Left colon (tissue), 2 donors: ENCODE measurements at regions not wholly inside any gene's neighbourhood (a gene's known extent, or its start where the extent isn't known, plus 50 kb on each side); places are given as distances from the start of the nearest gene placed in this dataset.

ENCODE experiments used
- ATAC-seq: fragments of 200-7000 bp; cut with Tn5 transposase; one replicate; pipeline ENCODE4 v1.9.1; 2020; ENCODE audit warnings: mild to moderate bottlenecking, moderate library complexity
- DNase-seq, 2 donors: peaks; one replicate each; pipeline ENCODE4 v3.0.0-alpha.2; 2020
- intact Hi-C, 2 donors: fragments of 100-400 bp; cut with DNase I in 1 of 2; cut with micrococcal nuclease in 1 of 2; formaldehyde crosslinking; loops; one replicate each; pipeline versions ENCODE4 v1.11.2 to v1.14.0; 2022; cut with DNase I, micrococcal nuclease
- donor health status: DM: no; HTN: no; CAD: no.
- donor health status: DM: yes; HTN: yes; CAD: no.

DNA sequence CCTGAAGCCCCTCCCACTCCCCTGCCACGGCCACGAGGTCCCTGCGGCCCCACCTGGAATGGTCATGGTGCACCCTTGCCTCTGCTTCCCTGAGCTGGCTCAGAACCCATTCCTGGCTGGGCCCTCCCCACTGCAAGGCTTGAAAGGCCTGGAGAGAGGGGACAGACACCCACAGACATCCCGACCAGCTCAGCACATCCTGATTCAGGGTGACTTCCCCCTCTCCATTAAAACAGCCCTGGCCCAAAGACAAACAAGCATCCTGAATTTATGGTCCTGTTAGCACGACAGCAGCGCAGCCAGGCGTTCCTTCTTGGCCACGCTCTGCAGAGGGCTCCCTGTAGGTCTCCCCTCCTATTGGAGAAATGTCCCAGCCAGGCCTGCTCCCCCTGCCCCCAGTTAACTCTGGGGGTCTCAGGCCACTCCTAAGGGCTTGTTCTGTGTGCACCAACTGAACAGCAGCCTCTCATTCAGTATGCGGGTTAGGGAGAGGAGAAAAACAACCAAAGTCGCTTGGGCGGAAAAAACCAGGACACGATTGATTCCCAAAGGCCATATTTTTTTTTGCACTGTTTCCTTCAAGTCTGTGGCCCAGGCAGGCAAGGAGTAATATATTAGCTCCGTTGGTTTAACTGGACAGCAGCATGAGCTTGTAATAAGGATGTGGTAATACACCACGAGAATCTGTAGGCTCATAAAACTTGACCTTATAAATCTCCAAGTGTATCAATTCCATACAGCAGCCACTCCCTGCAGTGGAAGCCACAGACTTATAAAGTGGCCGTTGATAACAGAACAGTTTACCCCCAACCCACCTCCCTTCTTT is 106.7 kb upstream of the MSX1 start:
- ATAC-seq (peak; percentile 81), DNase-seq (no peak)
- intact Hi-C loops = no loop called here

DNA sequence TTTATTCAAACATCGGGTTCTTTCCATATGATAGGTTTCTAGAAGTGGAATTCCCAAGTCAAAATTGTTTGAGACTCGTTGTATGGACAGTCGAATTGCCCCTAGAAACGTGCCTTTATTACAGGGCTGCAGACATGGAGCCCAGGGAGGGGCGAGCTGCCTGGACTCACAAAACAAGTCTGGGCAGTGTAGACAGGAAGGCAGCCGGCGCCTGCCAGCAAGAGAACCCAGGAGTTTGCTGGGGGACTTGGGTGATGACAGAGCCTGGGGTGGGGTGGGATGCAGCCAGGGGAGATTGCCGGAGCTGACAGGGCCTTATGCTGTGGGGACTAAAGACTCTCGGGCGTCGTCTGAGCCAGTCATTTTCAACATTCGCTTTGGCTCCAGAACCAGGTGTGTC is 107.4 kb upstream of the MSX1 start:
- ATAC-seq = no peak

DNA sequence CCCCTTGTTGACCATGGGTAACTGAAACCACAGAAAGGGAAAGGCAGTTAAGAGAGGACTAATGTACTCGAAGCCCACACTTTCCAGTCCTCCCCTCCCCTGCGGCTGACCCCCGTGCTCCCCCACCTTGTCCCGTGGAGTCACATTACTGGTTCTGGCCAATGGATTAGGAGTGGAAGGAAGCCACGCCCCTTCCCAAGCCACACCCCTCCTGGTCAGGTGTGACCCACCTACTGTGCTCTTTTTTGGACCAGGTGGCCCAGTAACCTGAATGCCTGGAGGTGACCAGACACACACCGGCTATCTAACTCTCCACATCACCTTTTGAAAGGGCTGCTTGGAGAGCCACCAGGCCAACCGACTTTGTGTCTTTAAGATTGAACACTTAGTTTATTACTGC is 109.3 kb upstream of the MSX1 start:
- ATAC-seq (no peak), DNase-seq (no peak)
- intact Hi-C loops = no loop called here

More for the DNA sequence above, 107.4 kb upstream of the MSX1 start:
- DNase-seq = no peak
- intact Hi-C loops = no loop called here

- intact Hi-C loops = no loop called here
- DNase-seq = no peak
- no peak for ATAC-seq
These were observed 110.3 kb upstream of the MSX1 start for GRCh38 chr4:4749137-4749536.

DNA sequence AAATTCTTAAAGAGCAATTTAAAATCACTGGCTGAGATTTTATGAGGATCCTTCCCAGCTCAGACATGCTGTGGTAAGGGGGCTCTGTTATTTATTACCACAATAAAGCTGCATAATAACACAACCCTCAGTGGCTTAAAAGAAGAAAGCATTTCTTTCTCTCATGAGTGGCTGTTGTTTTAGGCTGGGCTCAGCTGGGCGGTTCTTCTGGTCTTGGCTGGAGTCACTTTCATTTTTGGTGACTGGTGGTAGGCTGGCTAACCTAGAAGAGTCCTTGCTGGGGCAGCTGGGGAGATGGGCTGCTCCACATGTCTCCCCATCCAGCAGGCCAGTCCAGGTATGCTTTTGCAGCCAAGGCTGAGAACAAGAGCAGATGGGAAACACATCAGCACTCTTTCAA is 113.0 kb upstream of the MSX1 start:
- ATAC-seq (no peak), DNase-seq (no peak)
- intact Hi-C loops = no loop called here

GRCh38 chr4:4740071-4740470 is 119.4 kb upstream of the MSX1 start:
- no peak for ATAC-seq
- intact Hi-C loops = no loop called here
- no peak for DNase-seq

DNA sequence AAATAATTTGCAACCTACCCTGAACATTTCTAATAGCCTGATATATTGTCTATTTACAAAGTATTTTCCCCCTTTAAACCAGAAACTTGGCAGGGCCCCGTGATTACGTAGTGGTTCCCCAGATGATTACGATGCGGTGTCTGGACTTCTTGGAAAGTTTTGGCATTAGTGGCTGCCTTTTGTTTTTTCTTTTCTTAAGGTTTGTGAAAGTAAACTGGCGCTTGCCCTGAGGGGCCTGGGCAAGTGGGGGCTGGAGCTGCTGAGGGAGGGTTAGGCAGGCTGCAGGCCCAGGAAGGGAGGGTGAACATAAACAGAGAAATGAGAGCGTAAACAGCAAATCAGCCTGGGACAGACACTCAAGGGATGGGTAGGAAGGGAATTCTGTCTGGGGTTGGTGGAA is 123.6 kb upstream of the MSX1 start:
- ATAC-seq = no peak
- no peak for DNase-seq

GRCh38 chr4:4735136-4735750 is 124.2 kb upstream of the MSX1 start:
- DNase-seq (no peak), ATAC-seq (no peak)
- intact Hi-C loops = no loop called here

More for the DNA sequence above, 123.6 kb upstream of the MSX1 start:
- intact Hi-C loops = no loop called here

DNA sequence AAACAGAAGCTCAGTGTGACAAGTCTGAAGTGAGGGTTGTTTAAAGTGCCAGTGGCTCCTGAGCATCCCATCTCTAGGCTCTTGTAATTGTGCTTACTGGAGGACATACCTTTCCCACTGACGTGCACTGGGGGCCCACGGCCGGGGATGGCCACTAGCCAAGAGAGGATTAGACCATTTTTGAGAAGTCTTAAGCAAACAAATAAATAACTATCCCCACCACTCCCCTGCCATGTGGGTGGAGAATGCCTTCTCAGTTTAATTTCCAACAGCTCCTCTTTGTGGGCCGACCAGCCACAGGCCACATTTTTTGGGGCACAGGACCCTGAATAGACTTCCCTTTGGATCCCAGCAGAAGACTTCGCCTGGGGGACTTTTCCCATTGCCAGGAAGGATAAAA is 125.0 kb upstream of the MSX1 start:
- ATAC-seq = no peak
- intact Hi-C loops = no loop called here
- no peak for DNase-seq

GRCh38 chr4:4733663-4734062 is 125.8 kb upstream of the MSX1 start:
- DNase-seq (no peak), ATAC-seq (no peak)
- intact Hi-C loops = no loop called here

DNA sequence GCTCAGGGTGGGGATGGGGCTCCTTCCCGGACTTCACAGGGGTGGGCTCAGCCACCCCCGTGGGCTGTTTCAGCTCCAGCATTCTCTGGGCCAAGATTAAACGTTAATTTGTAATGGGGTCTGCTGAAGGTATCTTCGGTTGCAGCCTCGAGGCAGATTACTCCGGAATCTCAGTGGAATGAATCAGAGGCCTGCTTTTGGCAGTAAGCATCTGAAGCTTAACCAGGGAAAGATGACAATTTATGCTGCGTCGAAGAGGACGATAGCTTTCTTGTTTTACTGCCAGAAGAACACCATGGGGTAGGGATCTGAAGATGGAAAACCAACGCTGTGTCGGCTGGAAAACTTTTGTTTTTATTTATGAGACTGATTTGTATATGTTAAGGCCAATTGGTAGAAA is 129.2 kb upstream of the MSX1 start:
- DNase-seq = no peak
- intact Hi-C loops = no loop called here

GRCh38 chr4:4729206-4729605 is 130.3 kb upstream of the MSX1 start:
- no peak for DNase-seq
- no peak for ATAC-seq
- intact Hi-C loops = no loop called here

More for the DNA sequence above, 129.2 kb upstream of the MSX1 start:
- no peak for ATAC-seq

DNA sequence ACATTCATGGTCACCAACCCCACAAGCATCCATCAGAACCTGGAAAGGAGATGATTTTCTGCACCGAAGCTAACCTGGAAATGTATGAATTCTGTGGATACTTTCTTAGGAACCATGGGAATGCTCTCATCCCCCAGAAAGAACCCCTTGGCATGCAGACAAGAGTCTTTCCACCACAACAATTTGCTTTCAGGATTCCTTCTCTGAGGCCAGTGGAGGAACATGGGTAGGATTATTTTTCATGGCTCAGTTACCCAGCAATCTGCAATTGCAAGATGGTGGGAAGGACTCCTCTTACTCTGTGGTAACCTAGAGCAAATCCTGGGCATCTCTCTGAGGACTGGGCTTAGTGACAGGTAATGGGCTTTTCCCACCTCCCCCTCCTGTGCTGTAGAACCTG is 131.9 kb upstream of the MSX1 start:
- ATAC-seq (no peak), DNase-seq (no peak)
- intact Hi-C loops = no loop called here

GRCh38 chr4:4726051-4726450 is 133.4 kb upstream of the MSX1 start:
- intact Hi-C loops = no loop called here
- no peak for ATAC-seq

GRCh38 chr4:4724321-4724720 is 135.1 kb upstream of the MSX1 start:
- DNase-seq = no peak
- no peak for ATAC-seq
- intact Hi-C loops = no loop called here

More at GRCh38 chr4:4726051-4726450, 133.4 kb upstream of the MSX1 start:
- no peak for DNase-seq

GRCh38 chr4:4721636-4722035 is 137.8 kb upstream of the MSX1 start:
- intact Hi-C loops = no loop called here
- DNase-seq (no peak), ATAC-seq (no peak)

- intact Hi-C loops = no loop called here
- DNase-seq = no peak
- no peak for ATAC-seq
These were observed 138.8 kb upstream of the MSX1 start for GRCh38 chr4:4720646-4721045.

- ATAC-seq (no peak), DNase-seq (no peak)
- intact Hi-C loops = no loop called here
These were observed 140.0 kb upstream of the MSX1 start for GRCh38 chr4:4719436-4719835.

GRCh38 chr4:4717692-4718091 is 141.8 kb upstream of the MSX1 start:
- intact Hi-C loops = no loop called here
- no peak for DNase-seq
- no peak for ATAC-seq

DNA sequence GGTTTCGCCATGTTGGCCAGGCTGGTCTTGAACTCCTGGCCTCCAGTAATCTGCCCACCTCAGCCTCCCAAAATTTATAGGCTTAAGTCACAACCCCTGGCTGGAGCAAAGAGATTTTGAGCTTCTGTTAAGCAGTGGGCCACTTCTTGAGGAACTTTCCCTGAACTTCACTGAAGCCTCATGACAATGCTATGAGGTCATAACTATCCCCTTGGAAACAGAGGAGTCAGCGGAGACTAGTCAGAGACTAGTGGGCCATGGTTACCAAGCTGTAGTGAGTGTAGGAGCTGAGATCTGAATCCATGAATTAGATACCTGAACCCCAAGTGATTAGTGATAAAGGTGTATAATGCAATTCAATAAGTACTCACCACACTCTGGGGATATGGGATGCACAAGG is 145.1 kb upstream of the MSX1 start:
- intact Hi-C loops = no loop called here
- ATAC-seq (no peak), DNase-seq (no peak)
